DOHH2 (cell line): ENCODE measurements at regions not wholly inside any gene's neighbourhood (a gene's known extent, or its start where the extent isn't known, plus 50 kb on each side); places are given as distances from the start of the nearest gene placed in this dataset.

Source experiments
- H3F3A ChIP-seq: fragments of 200-600 bp; sonication (generic), shearing (Covaris generic); 2 replicates; pipeline ENCODE4 v1.6.0; 2016; ENCODE audit warnings: antibody characterized with exemption, mild to moderate bottlenecking; ENCODE audit not compliant: control insufficient read depth, insufficient read depth
- H3K27ac ChIP-seq: fragments of 200-600 bp; sonication (generic); 2 replicates; pipeline ENCODE4 v1.5.1; 2014; ENCODE audit warnings: low read depth, mild to moderate bottlenecking, low read length, moderate library complexity
- H3K27me3 ChIP-seq: fragments of 200-600 bp; sonication (generic); 2 replicates; pipeline ENCODE4 v1.6.1; 2014; ENCODE audit warnings: mild to moderate bottlenecking, low read length, mixed read lengths; ENCODE audit not compliant: control insufficient read depth
- H3K36me3 ChIP-seq: fragments of 200-600 bp; sonication (generic); 2 replicates; pipeline ENCODE4 v1.6.1; 2014; ENCODE audit warnings: mild to moderate bottlenecking, low read length, moderate library complexity, mixed read lengths; ENCODE audit not compliant: control insufficient read depth
- H3K4me1 ChIP-seq: fragments of 200-600 bp; sonication (generic); 2 replicates; pipeline ENCODE4 v1.6.1; 2014; ENCODE audit warnings: mild to moderate bottlenecking, low read length, mixed read lengths; ENCODE audit not compliant: control insufficient read depth
- H3K4me2 ChIP-seq: fragments of 200-600 bp; sonication (generic); 2 replicates; pipeline ENCODE4 v1.6.0; 2014; ENCODE audit warnings: mild to moderate bottlenecking, low read length, moderate library complexity
- H3K4me3 ChIP-seq: fragments of 200-600 bp; sonication (generic); 2 replicates; pipeline ENCODE4 v1.5.1; 2014; ENCODE audit warnings: mild to moderate bottlenecking, low read length, mixed read lengths
- H3K79me2 ChIP-seq: fragments of 200-600 bp; sonication (generic); 2 replicates; pipeline ENCODE4 v1.6.1; 2014; ENCODE audit warnings: mild to moderate bottlenecking, low read length, mixed read lengths; ENCODE audit not compliant: control insufficient read depth
- H3K9me2 ChIP-seq: fragments of 200-600 bp; sonication (generic); replicated peaks from 2 replicates; pipeline ENCODE4 v1.6.1; 2014; ENCODE audit warnings: mild to moderate bottlenecking, low read length, mixed read lengths; ENCODE audit not compliant: control insufficient read depth
- H3K9me3 ChIP-seq: fragments of 200-600 bp; sonication (generic); 2 replicates; pipeline ENCODE4 v1.6.1; 2014; ENCODE audit warnings: antibody characterized with exemption, low read length, mixed read lengths; ENCODE audit not compliant: control insufficient read depth, insufficient read depth
- H4K20me1 ChIP-seq: fragments of 200-600 bp; sonication (generic); 2 replicates; pipeline ENCODE4 v1.6.0; 2014; ENCODE audit warnings: low read depth, mild to moderate bottlenecking, antibody characterized with exemption, low read length, moderate library complexity; ENCODE audit not compliant: control insufficient read depth, insufficient read depth
- EZH2phosphoT487 ChIP-seq: fragments of 200-600 bp; sonication (generic); IDR thresholded peaks from 2 replicates; pipeline ENCODE4 v1.6.1; 2017; ENCODE audit warnings: borderline replicate concordance, mild to moderate bottlenecking, antibody characterized with exemption, low read length, moderate library complexity, mixed read lengths
- TF ChIP-seq, protein P1 (sequence below): fragments of 200-600 bp; sonication (generic); IDR thresholded peaks from one replicate; pipeline ENCODE4 v1.5.1; 2014; ENCODE audit warnings: antibody characterized with exemption, mild to moderate bottlenecking, low read depth, low read length; ENCODE audit not compliant: poor library complexity, severe bottlenecking

DNA sequence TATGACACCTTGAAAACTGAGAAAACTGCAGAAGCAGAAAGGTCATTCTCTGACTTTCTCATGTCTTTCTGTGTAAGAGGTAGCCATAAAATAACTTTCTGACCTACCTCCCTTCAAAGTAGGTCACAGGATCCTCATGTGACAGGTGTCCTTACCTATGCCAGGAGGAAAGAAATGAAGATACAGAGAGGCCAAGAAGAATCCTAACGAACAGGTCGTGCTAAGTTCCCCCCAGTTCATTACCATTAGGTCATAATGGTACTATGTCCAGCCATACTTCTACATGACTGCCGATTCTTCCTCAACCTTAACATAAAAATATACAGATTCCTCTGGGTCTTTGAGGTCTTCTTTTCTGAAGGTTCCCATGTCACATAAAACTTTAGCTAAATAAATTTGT is 118.6 kb downstream of the FOXB1 start:
- peaks cover 6% of the 10 kb centered on the region for H3K4me1 ChIP-seq
- H3K9me2 ChIP-seq, result no peaks in the 10 kb centered on the region
- no peaks in the 10 kb centered on the region for H3F3A ChIP-seq
- no peaks in the 10 kb centered on the region for H3K9me3 ChIP-seq
- TF ChIP-seq, protein P1, sequence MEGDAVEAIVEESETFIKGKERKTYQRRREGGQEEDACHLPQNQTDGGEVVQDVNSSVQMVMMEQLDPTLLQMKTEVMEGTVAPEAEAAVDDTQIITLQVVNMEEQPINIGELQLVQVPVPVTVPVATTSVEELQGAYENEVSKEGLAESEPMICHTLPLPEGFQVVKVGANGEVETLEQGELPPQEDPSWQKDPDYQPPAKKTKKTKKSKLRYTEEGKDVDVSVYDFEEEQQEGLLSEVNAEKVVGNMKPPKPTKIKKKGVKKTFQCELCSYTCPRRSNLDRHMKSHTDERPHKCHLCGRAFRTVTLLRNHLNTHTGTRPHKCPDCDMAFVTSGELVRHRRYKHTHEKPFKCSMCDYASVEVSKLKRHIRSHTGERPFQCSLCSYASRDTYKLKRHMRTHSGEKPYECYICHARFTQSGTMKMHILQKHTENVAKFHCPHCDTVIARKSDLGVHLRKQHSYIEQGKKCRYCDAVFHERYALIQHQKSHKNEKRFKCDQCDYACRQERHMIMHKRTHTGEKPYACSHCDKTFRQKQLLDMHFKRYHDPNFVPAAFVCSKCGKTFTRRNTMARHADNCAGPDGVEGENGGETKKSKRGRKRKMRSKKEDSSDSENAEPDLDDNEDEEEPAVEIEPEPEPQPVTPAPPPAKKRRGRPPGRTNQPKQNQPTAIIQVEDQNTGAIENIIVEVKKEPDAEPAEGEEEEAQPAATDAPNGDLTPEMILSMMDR, result no peak
- TF ChIP-seq EZH2phosphoT487, result no peak
- no peak overlapping the region for H3K27ac ChIP-seq
- peaks cover 9% of the 10 kb centered on the region for H3K27me3 ChIP-seq
- H4K20me1 ChIP-seq, result no peaks in the 10 kb centered on the region
- H3K4me3 ChIP-seq, result no peak overlapping the region
- no peaks in the 10 kb centered on the region for H3K79me2 ChIP-seq
- no peaks in the 10 kb centered on the region for H3K36me3 ChIP-seq
- no peak overlapping the region for H3K4me2 ChIP-seq

- H4K20me1 ChIP-seq, result no peaks in the 10 kb centered on the region
These were observed 120.5 kb downstream of the FOXB1 start for GRCh38 chr15:60124460-60125070.

DNA sequence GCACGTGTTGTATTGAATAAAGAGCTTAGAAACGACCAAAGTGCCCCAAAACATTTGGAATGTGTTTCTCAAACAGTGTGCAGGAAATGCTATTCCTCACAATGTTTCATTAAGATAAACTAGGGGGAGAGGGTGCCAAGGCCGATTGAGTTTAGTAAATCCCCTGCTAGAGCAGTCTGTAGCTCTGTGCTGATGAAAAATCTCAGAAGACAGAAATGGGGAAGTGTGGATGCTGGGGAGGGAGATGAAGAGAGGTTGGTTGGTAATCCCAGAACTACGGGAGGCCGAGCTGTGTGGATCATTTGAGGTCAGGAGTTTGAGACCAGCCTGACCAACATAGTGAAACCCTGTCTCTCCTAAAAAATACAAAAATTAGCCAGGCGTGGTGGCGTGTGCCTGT is 121.2 kb downstream of the FOXB1 start:
- no peak overlapping the region for H3K4me2 ChIP-seq
- no peak overlapping the region for H3K4me3 ChIP-seq
- H3K4me1 ChIP-seq, result peaks cover 11% of the 10 kb centered on the region
- H4K20me1 ChIP-seq, result no peaks in the 10 kb centered on the region
- no peaks in the 10 kb centered on the region for H3K9me3 ChIP-seq
- no peak overlapping the region for H3K27ac ChIP-seq
- H3F3A ChIP-seq, result no peaks in the 10 kb centered on the region
- no peaks in the 10 kb centered on the region for H3K79me2 ChIP-seq
- TF ChIP-seq, protein P1, result no peak
- no peak for TF ChIP-seq EZH2phosphoT487
- peaks cover 9% of the 10 kb centered on the region for H3K27me3 ChIP-seq
- H3K36me3 ChIP-seq, result no peaks in the 10 kb centered on the region
- no peaks in the 10 kb centered on the region for H3K9me2 ChIP-seq

More at GRCh38 chr15:60124460-60125070, 120.5 kb downstream of the FOXB1 start:
- Histone ChIP-seq H3K4me3 (no peak overlapping the region), H3K36me3 (no peaks in the 10 kb centered on the region), H3K4me1 (peaks cover 11% of the 10 kb centered on the region), H3K79me2 (no peaks in the 10 kb centered on the region), H3K4me2 (no peak overlapping the region), H3K9me3 (no peaks in the 10 kb centered on the region), H3F3A (no peaks in the 10 kb centered on the region), H3K9me2 (no peaks in the 10 kb centered on the region), H3K27ac (no peak overlapping the region), H3K27me3 (peaks cover 9% of the 10 kb centered on the region)
- TF ChIP-seq EZH2phosphoT487, result no peak
- TF ChIP-seq, protein P1, result no peak
